Karpas-422 (cell line): ENCODE measurements at regions not wholly inside any gene's neighbourhood (a gene's known extent, or its start where the extent isn't known, plus 50 kb on each side); places are given as distances from the start of the nearest gene placed in this dataset.

Experiments used
- DNase-seq: peaks from one replicate; pipeline ENCODE4 v3.0.0-alpha.2; 2015
- H2AFZ ChIP-seq: fragments of 200-600 bp; sonication (generic); 2 replicates; pipeline ENCODE4 v1.6.1; 2014; ENCODE audit warnings: antibody characterized with exemption, low read length, mixed read lengths
- H3K27ac ChIP-seq: fragments of 200-600 bp; sonication (generic); 2 replicates; pipeline ENCODE4 v1.5.1; 2014; ENCODE audit warnings: mild to moderate bottlenecking, low read length, moderate library complexity
- H3K27me3 ChIP-seq: fragments of 200-600 bp; sonication (generic); 2 replicates; pipeline ENCODE4 v1.6.1; 2014; ENCODE audit warnings: low read length, mixed read lengths
- H3K36me3 ChIP-seq: fragments of 200-600 bp; sonication (generic); 2 replicates; pipeline ENCODE4 v1.6.1; 2014; ENCODE audit warnings: low read length, mixed read lengths; ENCODE audit not compliant: insufficient read depth
- H3K4me1 ChIP-seq: fragments of 200-600 bp; sonication (generic); 2 replicates; pipeline ENCODE4 v1.6.1; 2014; ENCODE audit warnings: mild to moderate bottlenecking, low read length, mixed read lengths
- H3K4me2 ChIP-seq: fragments of 200-600 bp; sonication (generic); 2 replicates; pipeline ENCODE4 v1.6.1; 2014; ENCODE audit warnings: low read length, low read depth, mild to moderate bottlenecking; ENCODE audit not compliant: poor library complexity, severe bottlenecking
- H3K4me3 ChIP-seq: fragments of 200-600 bp; sonication (generic); 2 replicates; pipeline ENCODE4 v1.5.1; 2014; ENCODE audit warnings: mild to moderate bottlenecking, antibody characterized with exemption, low read length, mixed read lengths
- H3K79me2 ChIP-seq: fragments of 200-600 bp; sonication (generic); 2 replicates; pipeline ENCODE4 v1.6.1; 2014; ENCODE audit warnings: mild to moderate bottlenecking, low read length, mixed read lengths
- H3K9ac ChIP-seq: fragments of 200-600 bp; sonication (generic); 2 replicates; pipeline ENCODE4 v1.6.0; 2014; ENCODE audit warnings: low read length
- H3K9me2 ChIP-seq: fragments of 200-600 bp; sonication (generic), shearing (Covaris generic); replicated peaks from 2 replicates; pipeline ENCODE4 v1.6.0; 2014; ENCODE audit warnings: mild to moderate bottlenecking, low read length, moderate library complexity; ENCODE audit not compliant: insufficient read depth
- H3K9me3 ChIP-seq: fragments of 300-700, 200-600 bp; sonication (generic); 2 replicates; pipeline ENCODE4 v1.6.1; 2014; ENCODE audit warnings: low read length, mixed read lengths
- H4K20me1 ChIP-seq: fragments of 200-600 bp; sonication (generic); 2 replicates; pipeline ENCODE4 v1.6.1; 2014; ENCODE audit warnings: mild to moderate bottlenecking, antibody characterized with exemption, low read length, low read depth; ENCODE audit not compliant: insufficient read depth

DNA sequence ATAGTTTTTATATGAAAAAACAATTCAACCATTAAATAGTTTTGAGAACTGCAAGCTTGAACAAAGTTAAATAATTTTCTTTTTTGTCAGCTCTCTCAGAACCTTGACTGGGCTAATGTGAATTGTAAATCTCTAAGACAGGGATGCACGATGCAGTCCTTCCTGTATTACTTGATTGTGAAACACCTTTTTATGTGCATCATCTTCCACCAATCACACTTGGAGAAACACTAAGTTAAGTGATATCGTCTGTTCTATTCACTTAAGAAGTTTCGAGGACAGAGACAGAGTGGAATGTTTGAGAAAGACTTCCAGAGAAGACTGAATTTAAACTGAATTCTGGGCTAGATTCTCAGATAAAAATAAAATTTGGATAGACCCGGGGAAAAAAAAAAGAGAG lies 238.2 kb downstream of the MREG start:
- Histone ChIP-seq H3K27me3 (no peaks in the 10 kb centered on the region), H3K9me2 (no peaks in the 10 kb centered on the region), H3K36me3 (no peaks in the 10 kb centered on the region), H4K20me1 (no peaks in the 10 kb centered on the region), H2AFZ (no peak overlapping the region), H3K79me2 (no peaks in the 10 kb centered on the region), H3K9ac (no peak overlapping the region), H3K4me3 (no peak overlapping the region), H3K27ac (no peak overlapping the region), H3K4me2 (no peak overlapping the region), H3K4me1 (no peaks in the 10 kb centered on the region), H3K9me3 (no peaks in the 10 kb centered on the region)
- no peak for DNase-seq

DNA sequence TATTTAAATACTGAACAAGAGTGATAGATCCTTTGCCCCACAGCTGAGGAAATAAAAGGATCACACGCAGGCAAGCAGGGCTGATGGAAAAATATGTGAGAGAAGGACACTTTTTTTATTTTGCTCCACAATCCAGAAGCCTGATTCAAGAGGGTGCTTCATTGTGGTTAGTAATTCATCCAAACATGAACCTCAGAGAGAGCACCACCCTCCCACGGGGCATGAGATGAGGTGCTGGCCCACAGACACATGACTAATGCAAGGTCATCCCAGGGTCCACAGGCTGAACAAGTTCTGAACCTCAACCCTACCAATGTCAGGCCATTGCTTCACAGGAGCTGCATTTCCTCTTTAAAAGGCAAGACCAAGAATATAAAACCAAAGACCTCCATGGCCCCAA lies 239.6 kb downstream of the MREG start:
- Histone ChIP-seq H3K36me3 (no peaks in the 10 kb centered on the region), H3K4me2 (no peak overlapping the region), H3K27me3 (no peaks in the 10 kb centered on the region), H3K9ac (no peak overlapping the region), H3K9me2 (no peaks in the 10 kb centered on the region), H4K20me1 (no peaks in the 10 kb centered on the region), H3K79me2 (no peaks in the 10 kb centered on the region), H3K4me3 (no peak overlapping the region), H3K27ac (no peak overlapping the region), H2AFZ (no peak overlapping the region), H3K4me1 (no peaks in the 10 kb centered on the region), H3K9me3 (no peaks in the 10 kb centered on the region)
- no peak for DNase-seq

DNA sequence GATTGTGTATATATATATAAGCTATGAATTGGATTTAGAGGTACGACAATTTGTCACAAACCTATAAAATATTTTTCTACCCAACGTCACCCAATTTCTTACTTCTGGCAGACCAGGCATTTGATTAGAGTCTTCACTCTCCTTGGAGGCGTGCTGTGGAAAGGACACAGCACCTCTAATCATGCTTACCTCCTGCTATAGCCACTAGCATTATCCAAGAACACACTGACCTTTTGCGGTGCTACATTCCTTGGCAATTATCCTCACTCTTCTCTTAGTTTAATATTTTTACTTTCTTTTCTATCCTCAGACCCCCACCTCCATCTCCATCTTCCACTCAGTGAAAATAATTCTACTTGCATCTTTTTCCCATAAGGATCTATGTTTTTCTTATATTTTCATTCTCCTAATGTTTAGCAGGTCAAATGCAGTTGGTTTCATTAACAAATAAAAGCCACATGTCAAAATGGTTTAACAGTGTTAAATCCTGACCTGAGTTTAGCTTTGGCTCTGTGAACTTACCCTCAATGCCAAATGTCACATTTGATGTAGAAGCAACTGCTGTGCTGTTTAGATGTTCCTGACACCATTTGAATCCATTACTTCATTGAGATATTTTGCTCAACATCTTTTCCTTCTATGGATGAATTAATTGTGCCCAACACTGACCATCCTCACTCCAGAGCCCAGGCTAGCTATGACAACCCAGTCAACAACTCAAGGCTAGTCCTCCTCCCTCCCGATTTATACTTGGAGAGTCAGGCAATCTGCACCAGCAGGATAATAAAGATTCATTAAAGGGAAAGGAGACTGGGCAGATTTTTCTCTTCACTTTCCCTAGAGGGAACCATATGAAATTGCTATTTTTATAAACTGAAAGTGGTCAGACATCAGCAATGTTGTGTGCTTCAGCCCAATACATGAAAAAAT lies 240.5 kb downstream of the MREG start:
- no peak overlapping the region for H3K4me2 ChIP-seq
- no peak overlapping the region for H3K27ac ChIP-seq
- no peak overlapping the region for H3K4me3 ChIP-seq
- no peaks in the 10 kb centered on the region for H4K20me1 ChIP-seq
- no peaks in the 10 kb centered on the region for H3K9me2 ChIP-seq
- no peak overlapping the region for H3K9ac ChIP-seq
- no peaks in the 10 kb centered on the region for H3K27me3 ChIP-seq
- H3K4me1 ChIP-seq = no peaks in the 10 kb centered on the region
- H2AFZ ChIP-seq = no peak overlapping the region
- no peaks in the 10 kb centered on the region for H3K36me3 ChIP-seq
- no peaks in the 10 kb centered on the region for H3K79me2 ChIP-seq
- no peaks in the 10 kb centered on the region for H3K9me3 ChIP-seq
- DNase-seq = no peak

DNA sequence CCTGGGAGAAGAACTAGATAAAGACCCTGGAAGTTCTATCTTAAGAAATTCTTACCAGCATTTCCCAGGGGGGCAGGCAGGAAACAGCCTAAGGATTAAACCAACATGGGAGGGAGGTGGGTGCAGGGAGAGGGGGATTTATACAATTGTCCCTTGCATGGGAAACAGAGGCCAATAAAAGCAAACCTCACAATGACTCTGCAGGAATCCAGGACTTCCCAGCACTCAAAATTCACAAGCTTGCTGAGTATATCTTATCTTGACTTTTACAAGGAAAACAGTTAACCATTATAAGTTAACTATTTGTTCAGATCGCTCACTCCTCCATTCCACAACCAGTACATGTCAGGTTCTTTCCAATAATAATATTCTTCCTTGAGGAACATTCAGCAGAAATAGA lies 241.3 kb downstream of the MREG start:
- Histone ChIP-seq H3K9me3 (no peaks in the 10 kb centered on the region), H3K27ac (no peak overlapping the region), H3K36me3 (no peaks in the 10 kb centered on the region), H3K27me3 (no peaks in the 10 kb centered on the region; the same call in 1 of the 2 replicates), H3K4me2 (no peak overlapping the region), H3K79me2 (no peaks in the 10 kb centered on the region), H3K9me2 (no peaks in the 10 kb centered on the region), H4K20me1 (no peaks in the 10 kb centered on the region), H3K9ac (no peak overlapping the region), H3K4me3 (no peak overlapping the region), H3K4me1 (no peaks in the 10 kb centered on the region), H2AFZ (no peak overlapping the region)
- no peak for DNase-seq

DNA sequence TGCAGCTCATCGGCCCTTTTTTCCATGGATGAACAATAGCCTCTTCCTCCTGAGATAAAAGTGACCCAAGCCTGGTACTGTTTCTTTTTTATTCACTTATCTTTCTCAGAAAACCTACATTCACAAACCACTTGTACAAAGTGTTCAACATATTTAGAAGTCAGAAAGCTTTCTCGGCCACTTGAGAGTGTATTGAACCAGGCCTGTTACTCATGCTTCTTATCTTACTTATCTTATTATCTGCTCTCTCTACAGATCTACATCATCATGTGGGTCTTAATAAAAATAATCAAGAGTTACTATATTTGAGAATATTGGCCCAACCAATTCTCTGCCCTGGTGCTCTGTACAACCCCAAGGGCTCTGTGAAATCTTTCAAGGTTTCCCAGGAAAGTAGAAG lies 242.1 kb downstream of the MREG start:
- H4K20me1 ChIP-seq = no peaks in the 10 kb centered on the region
- H3K9ac ChIP-seq = no peak overlapping the region
- H3K27me3 ChIP-seq = no peaks in the 10 kb centered on the region; the same call in 1 of the 2 replicates
- H3K4me1 ChIP-seq = no peaks in the 10 kb centered on the region
- H3K27ac ChIP-seq = no peak overlapping the region
- H3K4me2 ChIP-seq = no peak overlapping the region
- no peaks in the 10 kb centered on the region for H3K9me3 ChIP-seq
- H3K4me3 ChIP-seq = no peak overlapping the region
- DNase-seq = no peak
- no peaks in the 10 kb centered on the region; the same call in 1 of the 2 replicates for H3K9me2 ChIP-seq
- no peaks in the 10 kb centered on the region for H3K36me3 ChIP-seq
- H3K79me2 ChIP-seq = no peaks in the 10 kb centered on the region
- no peak overlapping the region for H2AFZ ChIP-seq

DNA sequence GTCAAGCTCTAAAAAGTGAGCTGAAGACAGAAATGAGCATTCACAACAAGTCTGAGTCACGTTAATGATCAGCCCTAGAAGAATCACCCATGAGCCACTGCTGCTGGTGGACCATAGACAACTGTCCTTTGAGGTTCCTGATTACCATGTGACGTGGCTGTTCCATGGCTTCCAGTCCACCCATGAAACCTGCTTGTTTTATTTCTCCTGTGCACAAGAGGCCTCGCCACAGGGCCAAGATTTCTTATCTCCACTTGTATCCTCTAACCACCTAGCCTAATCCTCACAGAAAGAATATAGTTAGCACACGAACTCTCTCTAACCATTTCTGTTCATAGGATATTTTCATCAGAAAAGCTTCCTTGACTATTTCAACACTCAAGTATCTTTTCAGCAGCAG lies 242.7 kb downstream of the MREG start:
- no peaks in the 10 kb centered on the region for H3K9me3 ChIP-seq

DNA sequence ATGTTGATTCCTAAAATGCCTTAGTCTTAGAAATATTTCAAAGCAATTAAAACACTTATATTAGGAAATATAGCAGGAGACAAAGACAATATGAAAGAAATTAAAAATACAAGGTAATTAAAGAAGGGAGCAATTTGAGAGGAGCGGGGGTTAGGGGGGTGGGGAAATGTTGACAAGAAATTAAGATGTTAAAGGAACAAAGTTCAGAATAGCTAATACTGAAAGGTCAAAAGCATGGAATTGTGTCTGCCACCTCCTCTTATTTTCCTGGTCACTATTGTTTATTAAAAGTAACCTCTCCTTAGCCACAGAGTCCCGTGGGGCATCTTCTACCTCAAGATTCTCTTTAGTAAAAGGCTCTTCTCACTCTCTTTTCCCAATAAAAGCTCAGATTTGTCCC lies 244.1 kb downstream of the MREG start:
- H3K9me3 ChIP-seq = no peaks in the 10 kb centered on the region
- no peaks in the 10 kb centered on the region; the same call in 1 of the 2 replicates for H3K27me3 ChIP-seq
- no peaks in the 10 kb centered on the region; the same call in 1 of the 2 replicates for H3K9me2 ChIP-seq
- no peak overlapping the region for H3K9ac ChIP-seq
- H3K36me3 ChIP-seq = no peaks in the 10 kb centered on the region
- H3K79me2 ChIP-seq = no peaks in the 10 kb centered on the region
- no peak overlapping the region for H3K4me2 ChIP-seq
- H2AFZ ChIP-seq = no peak overlapping the region
- no peak overlapping the region for H3K4me3 ChIP-seq
- no peaks in the 10 kb centered on the region for H4K20me1 ChIP-seq
- H3K4me1 ChIP-seq = no peaks in the 10 kb centered on the region
- DNase-seq = no peak
- no peak overlapping the region for H3K27ac ChIP-seq

More for the DNA sequence above, 242.7 kb downstream of the MREG start:
- H3K9ac ChIP-seq = no peak overlapping the region
- H3K4me1 ChIP-seq = no peaks in the 10 kb centered on the region
- H3K27me3 ChIP-seq = no peaks in the 10 kb centered on the region; the same call in 1 of the 2 replicates
- H3K4me2 ChIP-seq = no peak overlapping the region
- H3K79me2 ChIP-seq = no peaks in the 10 kb centered on the region
- H3K27ac ChIP-seq = no peak overlapping the region
- H3K9me2 ChIP-seq = no peaks in the 10 kb centered on the region; the same call in 1 of the 2 replicates
- H2AFZ ChIP-seq = no peak overlapping the region
- H3K4me3 ChIP-seq = no peak overlapping the region
- no peaks in the 10 kb centered on the region for H4K20me1 ChIP-seq
- DNase-seq = no peak
- no peaks in the 10 kb centered on the region for H3K36me3 ChIP-seq

DNA sequence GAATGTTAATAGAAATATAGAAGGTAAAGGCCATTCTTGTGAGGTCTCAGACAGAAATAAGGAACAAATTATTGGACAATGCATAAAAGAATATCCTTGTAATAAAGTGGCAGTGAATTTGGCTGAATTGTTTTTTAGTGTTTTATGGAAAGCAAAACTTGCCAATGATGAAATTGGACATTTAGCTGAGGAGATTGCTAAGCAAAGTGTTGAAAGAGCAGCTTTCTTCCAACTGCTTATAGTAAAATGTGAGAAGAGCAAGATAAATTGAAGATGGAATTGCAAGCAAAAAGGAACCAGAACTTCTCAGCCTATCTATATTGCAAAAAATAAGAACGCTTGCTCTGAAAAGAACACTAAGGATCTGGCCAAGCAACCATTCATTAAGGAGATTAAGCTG lies 245.7 kb downstream of the MREG start:
- no peak overlapping the region for H3K4me3 ChIP-seq
- no peak for DNase-seq
- no peak overlapping the region for H3K4me2 ChIP-seq
- H4K20me1 ChIP-seq = no peaks in the 10 kb centered on the region
- H3K9ac ChIP-seq = no peak overlapping the region
- H3K27me3 ChIP-seq = no peaks in the 10 kb centered on the region; the same call in 1 of the 2 replicates
- H3K79me2 ChIP-seq = no peaks in the 10 kb centered on the region
- H3K27ac ChIP-seq = no peak overlapping the region
- H2AFZ ChIP-seq = no peak overlapping the region
- H3K4me1 ChIP-seq = no peaks in the 10 kb centered on the region
- no peaks in the 10 kb centered on the region for H3K36me3 ChIP-seq
- H3K9me3 ChIP-seq = no peaks in the 10 kb centered on the region
- H3K9me2 ChIP-seq = no peaks in the 10 kb centered on the region; the same call in 1 of the 2 replicates
